Rectal smooth muscle tissue (tissue), 1 donor: ENCODE measurements at regions not wholly inside any gene's neighbourhood (a gene's known extent, or its start where the extent isn't known, plus 50 kb on each side); places are given as distances from the start of the nearest gene placed in this dataset.
"Not testable (repeated sequence)": the region's sequence is repeated elsewhere in the genome, so short reads cannot be mapped to it uniquely, and the experiment has no call there.

ENCODE experiments used
- H3K27ac ChIP-seq: one replicate; pipeline ENCODE4 v1.7.0; 2013; ENCODE audit warnings: low read depth, low read length, inconsistent platforms
- H3K27me3 ChIP-seq: one replicate; pipeline ENCODE4 v1.7.0; 2013; ENCODE audit warnings: low read length; ENCODE audit not compliant: control insufficient read depth, insufficient read depth
- H3K36me3 ChIP-seq: one replicate; pipeline ENCODE4 v1.7.0; 2013; ENCODE audit warnings: low read length; ENCODE audit not compliant: control insufficient read depth, insufficient read depth
- H3K4me1 ChIP-seq: one replicate; pipeline ENCODE4 v1.7.0; 2013; ENCODE audit warnings: low read length; ENCODE audit not compliant: control insufficient read depth, insufficient read depth
- H3K4me3 ChIP-seq: one replicate; pipeline ENCODE4 v1.7.0; 2013; ENCODE audit warnings: low read length
- H3K9ac ChIP-seq: one replicate; pipeline ENCODE4 v1.7.0; 2013; ENCODE audit warnings: low read length

- Histone ChIP-seq H3K27ac (no peak overlapping the region), H3K36me3 (no peaks in the 10 kb centered on the region), H3K9ac (no peak overlapping the region), H3K4me3 (no peak overlapping the region), H3K27me3 (no peaks in the 10 kb centered on the region), H3K4me1 (no peaks in the 10 kb centered on the region)
Measured at GRCh38 chr12:124123296-124124000, 150.4 kb downstream of the ZNF664 start.

GRCh38 chr12:124125203-124125871 lies 152.3 kb downstream of the ZNF664 start:
- H3K4me1 ChIP-seq = no peaks in the 10 kb centered on the region
- no peak overlapping the region for H3K4me3 ChIP-seq
- no peaks in the 10 kb centered on the region for H3K36me3 ChIP-seq
- H3K9ac ChIP-seq = no peak overlapping the region
- no peak overlapping the region for H3K27ac ChIP-seq
- H3K27me3 ChIP-seq = no peaks in the 10 kb centered on the region

GRCh38 chr12:124126950-124127655 lies 154.1 kb downstream of the ZNF664 start:
- Histone ChIP-seq H3K27ac (no peak overlapping the region), H3K27me3 (no peaks in the 10 kb centered on the region), H3K4me1 (no peaks in the 10 kb centered on the region), H3K9ac (no peak overlapping the region), H3K4me3 (no peak overlapping the region), H3K36me3 (no peaks in the 10 kb centered on the region)

GRCh38 chr12:124129132-124129531 lies 156.1 kb downstream of the ZNF664 start:
- H3K4me3 ChIP-seq = no peak overlapping the region
- H3K36me3 ChIP-seq = no peaks in the 10 kb centered on the region
- H3K4me1 ChIP-seq = no peaks in the 10 kb centered on the region
- no peak overlapping the region for H3K27ac ChIP-seq
- no peak overlapping the region for H3K9ac ChIP-seq
- H3K27me3 ChIP-seq = no peaks in the 10 kb centered on the region

- Histone ChIP-seq H3K36me3 (no peaks in the 10 kb centered on the region), H3K9ac (no peak overlapping the region), H3K4me1 (no peaks in the 10 kb centered on the region), H3K27me3 (no peaks in the 10 kb centered on the region), H3K27ac (no peak overlapping the region), H3K4me3 (no peak overlapping the region)
Measured at GRCh38 chr12:124130691-124131591, 157.9 kb downstream of the ZNF664 start.

GRCh38 chr12:124131659-124132058 lies 158.6 kb downstream of the ZNF664 start:
- Histone ChIP-seq H3K4me3 (no peak overlapping the region), H3K27me3 (no peaks in the 10 kb centered on the region), H3K36me3 (no peaks in the 10 kb centered on the region), H3K27ac (no peak overlapping the region), H3K4me1 (no peaks in the 10 kb centered on the region), H3K9ac (no peak overlapping the region)

- Histone ChIP-seq H3K4me1 (no peaks in the 10 kb centered on the region), H3K27ac (no peak overlapping the region), H3K36me3 (no peaks in the 10 kb centered on the region), H3K9ac (no peak overlapping the region), H3K4me3 (no peak overlapping the region), H3K27me3 (no peaks in the 10 kb centered on the region)
Measured at GRCh38 chr12:124132530-124132929, 159.5 kb downstream of the ZNF664 start.

GRCh38 chr12:124136796-124137195 lies 158.1 kb upstream of the RFLNA start:
- Histone ChIP-seq H3K4me3 (no peak overlapping the region), H3K4me1 (no peaks in the 10 kb centered on the region), H3K36me3 (no peaks in the 10 kb centered on the region), H3K27me3 (no peaks in the 10 kb centered on the region), H3K9ac (no peak overlapping the region), H3K27ac (no peak overlapping the region)

- no peaks in the 10 kb centered on the region for H3K36me3 ChIP-seq
- H3K27me3 ChIP-seq = no peaks in the 10 kb centered on the region
- no peaks in the 10 kb centered on the region for H3K4me1 ChIP-seq
- no peak overlapping the region for H3K4me3 ChIP-seq
- no peak overlapping the region for H3K9ac ChIP-seq
- no peak overlapping the region for H3K27ac ChIP-seq
Measured at GRCh38 chr12:124140944-124141486, 153.9 kb upstream of the RFLNA start.

- H3K9ac ChIP-seq = not testable (repeated sequence)
Measured at GRCh38 chr12:124141611-124142010, 153.3 kb upstream of the RFLNA start.

GRCh38 chr12:124142395-124143035 lies 152.4 kb upstream of the RFLNA start:
- H3K36me3 ChIP-seq = no peaks in the 10 kb centered on the region
- H3K27me3 ChIP-seq = no peaks in the 10 kb centered on the region
- H3K4me3 ChIP-seq = no peak overlapping the region
- H3K9ac ChIP-seq = no peak overlapping the region
- H3K27ac ChIP-seq = no peak overlapping the region
- H3K4me1 ChIP-seq = no peaks in the 10 kb centered on the region

More at GRCh38 chr12:124141611-124142010, 153.3 kb upstream of the RFLNA start:
- not testable (repeated sequence) for H3K27ac ChIP-seq, H3K27me3 ChIP-seq, H3K4me3 ChIP-seq, H3K4me1 ChIP-seq, H3K36me3 ChIP-seq
